ENCODE measurements at regions not wholly inside any gene's neighbourhood (a gene's known extent, or its start where the extent isn't known, plus 50 kb on each side); places are given as distances from the start of the nearest gene placed in this dataset.
A peak's percentile ranks its signal among the peaks of the same experiment; 100 is the strongest.

- TF ChIP-seq ZNF592 (IDR thresholded peaks at IDR 0.05) (peak; percentile 65), MIER1 (IDR thresholded peaks at IDR 0.05; ENCODE audit: low read depth) (no peak), PML (IDR thresholded peaks at IDR 0.05; ENCODE audit: low read length) (no peak), RB1 (IDR thresholded peaks at IDR 0.05; ENCODE audit: low read depth) (no peak), ZFPM2 (CRISPR knock-in tag; IDR thresholded peaks at IDR 0.05) (no peak), MEIS2 (IDR thresholded peaks at IDR 0.05; ENCODE audit: partially characterized antibody) (peak; percentile 12), PPARD (CRISPR knock-in tag; IDR thresholded peaks at IDR 0.05) (no peak), CREM (IDR thresholded peaks at IDR 0.05; ENCODE audit: low read depth) (peak; percentile 22; the same call in 1 of the 2 replicates), CHD2 (IDR thresholded peaks at IDR 0.05; ENCODE audit: low read depth, low read length) (peak; percentile 28; the same call in 1 of the 2 replicates), DMBX1 (CRISPR knock-in tag; IDR thresholded peaks at IDR 0.05; ENCODE audit: borderline replicate concordance) (peak; percentile 30; the same call in 1 of the 2 replicates), CEBPB (tag; IDR thresholded peaks at IDR 0.05) (0 out of 2 replicates have a peak, but pooled peaks have one; percentile 7), USF1 (CRISPR knock-in tag; IDR thresholded peaks at IDR 0.05) (peak; percentile 63), ZNF639 (CRISPR knock-in tag; conservative IDR thresholded peaks at IDR 0.05 in 1 of 2, IDR thresholded peaks at IDR 0.05 in 1 of 2) (no peak), EP300 (IDR thresholded peaks at IDR 0.05; ENCODE audit: low read length) (peak; percentile 38), ATF4 (CRISPR knock-in tag; IDR thresholded peaks at IDR 0.05) (no peak), FOXA1 (IDR thresholded peaks at IDR 0.05; ENCODE audit: borderline replicate concordance) (no peak), ZBTB43 (CRISPR knock-in tag; IDR thresholded peaks at IDR 0.05) (no peak)
Observed at GRCh38 chr6:106890447-106890846, 84.1 kb downstream of the CD24 start (continued).

All from K562 (cell line).